ENCODE measurements at regions not wholly inside any gene's neighbourhood (a gene's known extent, or its start where the extent isn't known, plus 50 kb on each side); places are given as distances from the start of the nearest gene placed in this dataset.

DNA sequence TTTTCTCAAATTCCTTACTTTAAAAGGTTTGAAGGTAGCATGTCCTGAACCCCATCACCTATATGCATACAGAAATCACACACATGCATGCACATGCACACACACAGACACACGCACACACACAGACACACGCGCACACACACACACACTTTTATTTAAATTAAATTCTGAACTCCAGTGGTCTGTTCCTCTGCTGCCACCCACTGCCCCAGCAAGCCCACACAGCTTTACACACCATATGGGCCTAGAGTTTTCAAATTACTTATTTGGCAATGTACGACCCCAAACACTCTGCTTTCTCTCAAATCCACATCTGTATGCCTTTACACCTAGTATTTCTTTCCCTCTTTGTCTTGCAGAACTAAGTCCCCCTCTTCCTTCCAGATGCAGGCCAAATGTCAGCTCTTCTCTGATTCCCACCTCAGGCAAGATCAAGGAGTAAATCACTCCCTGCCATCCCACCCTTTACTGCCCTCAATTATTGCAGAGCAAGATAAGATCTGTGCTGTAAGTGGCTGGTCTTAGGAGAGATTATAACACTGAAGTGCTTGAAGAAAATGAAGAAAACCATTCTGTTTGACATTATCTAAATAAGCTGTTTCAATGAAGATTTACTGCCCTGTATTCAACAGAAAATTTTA lies 429.9 kb upstream of the CXADR start:
- in situ Hi-C loops (cut with MboI; ENCODE audit: low pct_unique_long_range_greater_than_20kb, low sequenced_read_pairs, unreplicated experiment): no loop called here
- TF ChIP-seq, protein P1, sequence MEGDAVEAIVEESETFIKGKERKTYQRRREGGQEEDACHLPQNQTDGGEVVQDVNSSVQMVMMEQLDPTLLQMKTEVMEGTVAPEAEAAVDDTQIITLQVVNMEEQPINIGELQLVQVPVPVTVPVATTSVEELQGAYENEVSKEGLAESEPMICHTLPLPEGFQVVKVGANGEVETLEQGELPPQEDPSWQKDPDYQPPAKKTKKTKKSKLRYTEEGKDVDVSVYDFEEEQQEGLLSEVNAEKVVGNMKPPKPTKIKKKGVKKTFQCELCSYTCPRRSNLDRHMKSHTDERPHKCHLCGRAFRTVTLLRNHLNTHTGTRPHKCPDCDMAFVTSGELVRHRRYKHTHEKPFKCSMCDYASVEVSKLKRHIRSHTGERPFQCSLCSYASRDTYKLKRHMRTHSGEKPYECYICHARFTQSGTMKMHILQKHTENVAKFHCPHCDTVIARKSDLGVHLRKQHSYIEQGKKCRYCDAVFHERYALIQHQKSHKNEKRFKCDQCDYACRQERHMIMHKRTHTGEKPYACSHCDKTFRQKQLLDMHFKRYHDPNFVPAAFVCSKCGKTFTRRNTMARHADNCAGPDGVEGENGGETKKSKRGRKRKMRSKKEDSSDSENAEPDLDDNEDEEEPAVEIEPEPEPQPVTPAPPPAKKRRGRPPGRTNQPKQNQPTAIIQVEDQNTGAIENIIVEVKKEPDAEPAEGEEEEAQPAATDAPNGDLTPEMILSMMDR (IDR thresholded peaks at IDR 0.05; ENCODE audit: extremely low read depth, insufficient read depth, missing control alignments): no peak
- no peak for DNase-seq (ENCODE audit: low spot score)

DNA sequence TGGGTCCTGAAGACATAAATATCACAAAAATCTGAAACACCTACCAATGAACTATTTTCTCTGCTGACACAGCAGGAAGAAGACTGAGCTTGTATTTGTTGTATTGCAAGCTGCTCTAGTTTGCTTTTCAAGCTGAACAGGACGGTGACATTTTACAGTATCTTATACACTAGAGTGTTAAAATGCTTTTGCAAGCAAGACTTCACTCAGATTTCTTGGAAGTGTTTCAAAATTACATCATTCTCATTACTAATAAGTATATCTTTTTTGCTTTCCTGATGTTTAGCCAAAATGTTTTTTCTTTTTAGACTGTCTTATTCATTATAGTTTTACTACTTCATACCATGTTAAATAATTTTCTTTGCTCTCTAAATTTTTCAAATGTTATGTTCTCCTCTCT lies 427.1 kb upstream of the CXADR start:
- in situ Hi-C loops (cut with MboI; ENCODE audit: low pct_unique_long_range_greater_than_20kb, low sequenced_read_pairs, unreplicated experiment): no loop called here
- no peak for DNase-seq (ENCODE audit: low spot score)
- TF ChIP-seq, protein P1 (IDR thresholded peaks at IDR 0.05; ENCODE audit: extremely low read depth, insufficient read depth, missing control alignments): no peak

DNA sequence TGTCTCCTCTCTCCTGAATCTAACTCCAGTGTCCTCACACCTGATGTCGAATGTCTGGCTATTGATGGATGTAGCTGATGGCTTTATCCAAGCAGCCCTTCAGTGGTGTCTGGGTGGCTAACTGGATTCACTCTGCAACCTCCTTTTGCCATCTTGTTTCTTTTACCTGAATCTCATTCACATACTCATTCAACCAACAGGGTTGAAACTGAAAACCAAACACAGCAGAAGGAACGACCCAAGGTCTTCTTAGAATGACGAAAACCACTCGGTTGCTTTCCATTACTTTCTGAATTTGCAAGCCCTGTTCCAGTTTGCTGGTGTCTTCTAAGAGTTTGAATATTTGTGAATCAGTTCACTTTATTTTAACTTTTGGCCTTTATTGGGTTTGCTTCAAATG lies 424.3 kb upstream of the CXADR start:
- in situ Hi-C loops (cut with MboI; ENCODE audit: low pct_unique_long_range_greater_than_20kb, low sequenced_read_pairs, unreplicated experiment): no loop called here
- DNase-seq (ENCODE audit: low spot score): no peak
- TF ChIP-seq, protein P1 (IDR thresholded peaks at IDR 0.05; ENCODE audit: extremely low read depth, insufficient read depth, missing control alignments): no peak

DNA sequence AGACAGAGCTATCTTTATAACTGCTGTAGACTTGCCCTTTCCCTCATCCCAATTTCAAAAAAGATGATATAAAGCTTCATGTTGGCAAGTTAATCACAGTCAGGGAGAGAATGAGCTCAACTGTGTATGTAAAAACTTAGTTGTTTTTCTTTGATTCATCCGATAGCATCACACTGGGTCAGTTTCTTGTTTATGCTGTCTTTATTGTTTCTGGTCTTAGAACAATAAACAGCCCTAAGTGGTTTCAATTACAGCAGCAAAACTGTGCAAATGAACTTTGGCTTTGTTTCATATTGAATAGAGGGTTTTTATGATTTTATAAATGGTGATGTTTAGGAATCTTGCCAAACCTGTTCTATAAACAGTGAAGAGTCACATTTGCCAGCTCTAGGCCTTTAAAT lies 423.8 kb upstream of the CXADR start:
- no peak for DNase-seq (ENCODE audit: low spot score)
- TF ChIP-seq, protein P1 (IDR thresholded peaks at IDR 0.05; ENCODE audit: extremely low read depth, insufficient read depth, missing control alignments): no peak
- in situ Hi-C loops (cut with MboI; ENCODE audit: low pct_unique_long_range_greater_than_20kb, low sequenced_read_pairs, unreplicated experiment): no loop called here

DNA sequence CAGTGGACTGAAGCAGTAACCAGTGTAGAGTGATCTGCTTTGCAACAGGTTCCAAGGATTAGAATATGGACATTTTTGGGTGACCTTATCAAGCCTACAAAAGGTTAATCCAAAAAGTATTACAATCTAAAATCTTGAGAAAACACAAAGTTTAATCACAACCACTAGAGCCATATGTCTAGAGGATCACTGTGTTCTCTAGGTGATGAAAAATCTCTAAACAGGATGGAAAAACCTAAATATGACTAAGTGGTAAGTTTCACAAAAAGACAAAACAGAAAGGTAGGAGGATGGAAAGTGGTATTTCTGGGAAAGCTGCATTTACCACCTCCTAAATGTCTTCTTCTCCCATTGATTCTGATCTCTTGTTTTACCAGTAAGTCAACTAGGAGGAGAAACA lies 411.1 kb upstream of the CXADR start:
- no peak for DNase-seq (ENCODE audit: low spot score)
- in situ Hi-C loops (cut with MboI; ENCODE audit: low pct_unique_long_range_greater_than_20kb, low sequenced_read_pairs, unreplicated experiment): no loop called here
- TF ChIP-seq, protein P1 (IDR thresholded peaks at IDR 0.05; ENCODE audit: extremely low read depth, insufficient read depth, missing control alignments): no peak

DNA sequence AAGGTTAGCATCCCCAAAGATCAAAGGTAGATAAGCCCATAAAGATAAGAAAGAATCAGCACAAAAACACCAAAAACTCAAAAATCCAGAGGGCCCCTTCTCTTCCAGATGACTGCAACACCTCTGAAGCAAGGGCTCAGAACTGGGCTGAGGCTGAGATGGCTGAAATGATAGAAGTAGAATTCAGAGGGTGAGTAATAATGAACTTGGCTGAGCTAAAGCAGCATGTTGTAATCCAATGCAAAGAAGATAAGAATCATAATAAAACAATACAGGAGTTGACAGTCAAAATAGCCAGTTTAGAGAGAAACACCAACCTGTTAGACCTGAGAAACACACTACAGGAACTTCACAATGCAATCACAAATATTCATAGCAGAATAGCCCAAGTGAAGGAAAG lies 406.9 kb upstream of the CXADR start:
- in situ Hi-C loops (cut with MboI; ENCODE audit: low pct_unique_long_range_greater_than_20kb, low sequenced_read_pairs, unreplicated experiment): no loop called here
- TF ChIP-seq, protein P1 (IDR thresholded peaks at IDR 0.05; ENCODE audit: extremely low read depth, insufficient read depth, missing control alignments): no peak
- no peak for DNase-seq (ENCODE audit: low spot score)
